Stimulated activated CD4-positive, alpha-beta T cell treated with anti-CD3 and anti-CD28 coated beads, Interleukin-12 subunit alpha, Interleukin-12 subunit beta, amount 100 ng/mL, for 48 hours (primary cell): ENCODE measurements at regions not wholly inside any gene's neighbourhood (a gene's known extent, or its start where the extent isn't known, plus 50 kb on each side); places are given as distances from the start of the nearest gene placed in this dataset.

Source experiments
- DNase-seq, 3 donors: peaks; one replicate each; pipeline ENCODE4 v3.0.0-alpha.2; 2020; ENCODE audit warnings: low read depth in 2 of 3, low spot score in 1 of 3

- no peak for DNase-seq
These were observed 95.7 kb upstream of the C3orf80 start for GRCh38 chr3:160129459-160130061.

GRCh38 chr3:160130071-160130470 is 95.2 kb upstream of the C3orf80 start:
- DNase-seq = no peak

- no peak for DNase-seq
These were observed 94.3 kb upstream of the C3orf80 start for GRCh38 chr3:160130950-160131349.

GRCh38 chr3:160132226-160132625 is 93.0 kb upstream of the C3orf80 start:
- no peak for DNase-seq

- DNase-seq = no peak
These were observed 91.5 kb upstream of the C3orf80 start for GRCh38 chr3:160133757-160134156.

- DNase-seq = no peak
These were observed 90.8 kb upstream of the C3orf80 start for GRCh38 chr3:160134454-160134853.

- no peak for DNase-seq
These were observed 90.3 kb upstream of the C3orf80 start for GRCh38 chr3:160134964-160135363.

- no peak for DNase-seq
These were observed 89.4 kb upstream of the C3orf80 start for GRCh38 chr3:160135851-160136250.

- DNase-seq = no peak
These were observed 88.8 kb upstream of the C3orf80 start for GRCh38 chr3:160136421-160136820.

- DNase-seq = no peak
These were observed 85.9 kb upstream of the C3orf80 start for GRCh38 chr3:160139291-160139690.

- DNase-seq = peak in 2 of 3 donors; percentile 12 to 19
These were observed 84.5 kb upstream of the C3orf80 start for GRCh38 chr3:160140756-160141155.

GRCh38 chr3:160141485-160142185 is 83.6 kb upstream of the C3orf80 start:
- DNase-seq = no peak

- DNase-seq = no peak
These were observed 81.7 kb upstream of the C3orf80 start for GRCh38 chr3:160143482-160143881.

- DNase-seq = no peak
These were observed 75.2 kb upstream of the C3orf80 start for GRCh38 chr3:160150066-160150465.

GRCh38 chr3:160150525-160150924 is 74.7 kb upstream of the C3orf80 start:
- no peak for DNase-seq

GRCh38 chr3:160152638-160153037 is 72.6 kb upstream of the C3orf80 start:
- no peak for DNase-seq

GRCh38 chr3:160154033-160154432 is 71.2 kb upstream of the C3orf80 start:
- no peak for DNase-seq

- no peak for DNase-seq
These were observed 70.6 kb upstream of the C3orf80 start for GRCh38 chr3:160154596-160154995.

GRCh38 chr3:160157321-160157720 is 67.9 kb upstream of the C3orf80 start:
- no peak for DNase-seq

- DNase-seq = no peak
These were observed 65.9 kb upstream of the C3orf80 start for GRCh38 chr3:160159341-160159740.

GRCh38 chr3:160159806-160160205 is 65.4 kb upstream of the C3orf80 start:
- DNase-seq = no peak

- no peak for DNase-seq
These were observed 63.3 kb upstream of the C3orf80 start for GRCh38 chr3:160161921-160162320.

- DNase-seq = no peak
These were observed 62.8 kb upstream of the C3orf80 start for GRCh38 chr3:160162440-160162839.
